ENCODE measurements at regions not wholly inside any gene's neighbourhood (a gene's known extent, or its start where the extent isn't known, plus 50 kb on each side); places are given as distances from the start of the nearest gene placed in this dataset.

DNA sequence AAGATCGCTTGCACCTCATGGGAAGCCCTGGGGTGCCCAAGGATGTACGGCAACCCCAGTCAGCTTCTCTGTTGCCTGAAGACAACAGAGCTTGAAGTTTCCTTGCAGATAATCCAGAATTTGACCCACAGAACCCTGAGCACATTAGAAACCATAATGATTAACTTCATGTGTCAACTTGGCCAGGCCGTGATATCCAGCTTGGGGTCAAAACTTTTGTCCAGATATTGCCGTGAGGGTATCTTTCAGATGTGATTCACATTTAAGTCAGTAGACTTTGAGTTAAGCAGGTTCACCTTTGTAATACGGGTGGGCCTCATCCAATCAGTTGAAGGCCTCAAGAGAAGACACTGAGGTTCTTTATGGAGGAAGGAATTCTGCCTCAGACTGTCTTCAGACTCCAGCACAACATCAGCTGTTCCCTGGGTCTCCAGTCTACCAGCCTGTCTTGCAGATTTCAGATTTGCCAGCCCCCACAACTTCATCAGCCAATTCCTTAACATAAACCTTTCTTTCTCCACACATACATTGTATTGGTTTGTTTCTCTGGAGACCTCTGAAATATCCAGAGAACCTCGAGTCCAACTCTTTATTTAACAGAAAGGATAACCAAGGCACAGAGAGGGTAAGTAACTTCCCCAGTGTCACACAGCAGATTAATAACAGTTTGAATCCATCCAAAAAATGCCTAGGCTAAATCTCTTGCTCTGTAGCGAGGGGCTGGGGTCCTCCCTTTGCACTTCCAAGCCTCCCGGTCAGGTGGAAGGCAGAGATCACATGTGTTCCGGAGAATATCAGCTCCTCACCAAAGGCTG is 171.1 kb downstream of the SALL1 start:
- intact Hi-C loops (cut with micrococcal nuclease): no loop called here

DNA sequence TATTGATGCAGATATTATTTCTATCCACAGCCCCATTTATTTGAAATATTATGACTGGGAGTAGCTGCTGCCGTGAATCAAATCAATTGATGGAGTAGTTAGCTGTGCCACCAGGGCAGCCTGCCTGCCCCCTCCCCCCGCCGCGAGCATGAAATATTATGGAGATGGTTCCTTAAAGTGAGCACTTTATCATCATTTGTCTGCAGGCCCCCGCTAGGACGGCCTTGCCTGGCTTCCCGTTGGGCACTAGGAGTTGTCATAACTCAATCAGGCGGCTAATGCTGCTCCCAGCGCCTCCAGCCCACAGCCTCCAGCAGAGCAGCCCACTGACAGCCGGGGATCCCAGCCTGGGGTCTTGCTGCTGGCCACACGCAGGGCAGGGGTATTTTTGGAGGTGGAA is 173.9 kb downstream of the SALL1 start:
- Histone ChIP-seq H3K4me1 (ENCODE audit: insufficient read depth, low read length) (no peaks in the 10 kb centered on the region), H3K9me2 (replicated peaks; ENCODE audit: low read length) (no peaks in the 10 kb centered on the region), H3K4me3 (ENCODE audit: low read length) (no peak overlapping the region), H3K27me3 (ENCODE audit: low read length) (peaks cover 2% of the 10 kb centered on the region; the same call in 1 of the 2 replicates), H3K9ac (ENCODE audit: low read length) (no peak overlapping the region), H3K27ac (ENCODE audit: low read length) (no peak overlapping the region), H3F3A (ENCODE audit: low read length, unreplicated experiment) (no peaks in the 10 kb centered on the region), H2AFZ (ENCODE audit: low read length) (no peak overlapping the region), H3K36me3 (ENCODE audit: low read depth, low read length) (no peaks in the 10 kb centered on the region), H3K79me2 (ENCODE audit: low read length) (no peaks in the 10 kb centered on the region), H3K4me2 (ENCODE audit: low read length) (no peak overlapping the region), H3K9me3 (ENCODE audit: low read length) (no peaks in the 10 kb centered on the region), H4K20me1 (ENCODE audit: low read length) (no peaks in the 10 kb centered on the region)
- CTCF ChIA-PET: no interaction called here
- POLR2A ChIA-PET (ENCODE audit: unreplicated experiment): no interaction called here
- no peak for TF ChIP-seq EZH2 (IDR thresholded peaks at IDR 0.05; ENCODE audit: low read length, unreplicated experiment)
- no peak for TF ChIP-seq EZH2phosphoT487 (IDR thresholded peaks at IDR 0.05; ENCODE audit: borderline replicate concordance, low read length)
- DNase-seq (no peak), ATAC-seq (no peak)
- intact Hi-C loops (cut with micrococcal nuclease): no loop called here
- no TSS peak for BruUV-seq (replicated peaks)

More for the DNA sequence above, 171.1 kb downstream of the SALL1 start:
- H3K9me2 ChIP-seq (replicated peaks; ENCODE audit: low read length): no peaks in the 10 kb centered on the region
- H3K27me3 ChIP-seq (ENCODE audit: low read length): peaks cover 2% of the 10 kb centered on the region; the same call in 1 of the 2 replicates
- H3K9ac ChIP-seq (ENCODE audit: low read length): no peak overlapping the region
- ChIA-PET POLR2A (ENCODE audit: unreplicated experiment) (no interaction called here), CTCF (no interaction called here)
- no peak for TF ChIP-seq EZH2phosphoT487 (IDR thresholded peaks at IDR 0.05; ENCODE audit: borderline replicate concordance, low read length)
- no peak for TF ChIP-seq EZH2 (IDR thresholded peaks at IDR 0.05; ENCODE audit: low read length, unreplicated experiment)
- TF ChIP-seq, protein P1, sequence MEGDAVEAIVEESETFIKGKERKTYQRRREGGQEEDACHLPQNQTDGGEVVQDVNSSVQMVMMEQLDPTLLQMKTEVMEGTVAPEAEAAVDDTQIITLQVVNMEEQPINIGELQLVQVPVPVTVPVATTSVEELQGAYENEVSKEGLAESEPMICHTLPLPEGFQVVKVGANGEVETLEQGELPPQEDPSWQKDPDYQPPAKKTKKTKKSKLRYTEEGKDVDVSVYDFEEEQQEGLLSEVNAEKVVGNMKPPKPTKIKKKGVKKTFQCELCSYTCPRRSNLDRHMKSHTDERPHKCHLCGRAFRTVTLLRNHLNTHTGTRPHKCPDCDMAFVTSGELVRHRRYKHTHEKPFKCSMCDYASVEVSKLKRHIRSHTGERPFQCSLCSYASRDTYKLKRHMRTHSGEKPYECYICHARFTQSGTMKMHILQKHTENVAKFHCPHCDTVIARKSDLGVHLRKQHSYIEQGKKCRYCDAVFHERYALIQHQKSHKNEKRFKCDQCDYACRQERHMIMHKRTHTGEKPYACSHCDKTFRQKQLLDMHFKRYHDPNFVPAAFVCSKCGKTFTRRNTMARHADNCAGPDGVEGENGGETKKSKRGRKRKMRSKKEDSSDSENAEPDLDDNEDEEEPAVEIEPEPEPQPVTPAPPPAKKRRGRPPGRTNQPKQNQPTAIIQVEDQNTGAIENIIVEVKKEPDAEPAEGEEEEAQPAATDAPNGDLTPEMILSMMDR (conservative IDR thresholded peaks at IDR 0.05; ENCODE audit: low read depth, low read length): no peak
- no peak overlapping the region for H3K4me3 ChIP-seq (ENCODE audit: low read length)
- H3K4me1 ChIP-seq (ENCODE audit: insufficient read depth, low read length): no peaks in the 10 kb centered on the region
- H3K4me2 ChIP-seq (ENCODE audit: low read length): no peak overlapping the region
- H2AFZ ChIP-seq (ENCODE audit: low read length): no peak overlapping the region
- DNase-seq (no peak), ATAC-seq (no peak)
- no peaks in the 10 kb centered on the region for H4K20me1 ChIP-seq (ENCODE audit: low read length)
- H3K27ac ChIP-seq (ENCODE audit: low read length): no peak overlapping the region
- H3K79me2 ChIP-seq (ENCODE audit: low read length): no peaks in the 10 kb centered on the region
- no peaks in the 10 kb centered on the region for H3K9me3 ChIP-seq (ENCODE audit: low read length)
- BruUV-seq (replicated peaks): no TSS peak
- no peaks in the 10 kb centered on the region for H3K36me3 ChIP-seq (ENCODE audit: low read depth, low read length)
- no peaks in the 10 kb centered on the region for H3F3A ChIP-seq (ENCODE audit: low read length, unreplicated experiment)

DNA sequence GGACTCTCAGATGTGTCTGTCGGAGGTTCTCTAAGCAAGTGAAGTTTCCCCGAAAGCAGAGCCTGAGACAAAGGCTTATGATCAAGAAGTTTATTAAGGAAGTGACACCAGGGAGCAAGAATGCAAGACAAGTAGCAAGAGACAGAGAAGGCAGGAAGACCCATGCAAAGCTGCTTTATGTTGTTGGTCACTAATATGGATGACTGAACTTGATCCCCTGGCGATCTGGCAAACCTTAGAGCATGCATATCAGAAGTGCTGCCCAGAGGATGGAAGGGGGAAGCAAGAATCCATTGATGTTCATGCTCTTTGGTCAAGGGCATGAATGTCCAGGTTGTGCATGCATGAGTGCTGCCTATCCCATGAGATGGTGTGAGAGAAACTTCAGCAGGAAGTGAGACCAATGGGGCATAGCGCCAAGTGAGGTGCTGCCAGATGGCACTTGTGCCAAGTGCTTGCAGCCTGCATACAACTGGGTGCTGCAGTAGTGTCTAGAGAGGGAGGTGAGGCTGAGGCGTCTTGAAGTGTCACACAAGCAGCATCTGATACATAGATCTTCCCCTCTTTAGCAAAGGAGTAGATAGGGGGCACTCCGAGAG is 176.5 kb downstream of the SALL1 start:
- ChIA-PET POLR2A (ENCODE audit: unreplicated experiment) (no interaction called here), CTCF (no interaction called here)

More for the DNA sequence above, 176.5 kb downstream of the SALL1 start:
- Histone ChIP-seq H3K9me3 (ENCODE audit: low read length) (no peaks in the 10 kb centered on the region), H4K20me1 (ENCODE audit: low read length) (no peaks in the 10 kb centered on the region), H3K9me2 (replicated peaks; ENCODE audit: low read length) (no peaks in the 10 kb centered on the region), H3K79me2 (ENCODE audit: low read length) (no peaks in the 10 kb centered on the region), H3K4me1 (ENCODE audit: insufficient read depth, low read length) (no peaks in the 10 kb centered on the region), H3K4me2 (ENCODE audit: low read length) (no peak overlapping the region), H3K9ac (ENCODE audit: low read length) (no peak overlapping the region), H3F3A (ENCODE audit: low read length, unreplicated experiment) (no peaks in the 10 kb centered on the region), H2AFZ (ENCODE audit: low read length) (no peak overlapping the region), H3K36me3 (ENCODE audit: low read depth, low read length) (no peaks in the 10 kb centered on the region), H3K4me3 (ENCODE audit: low read length) (no peak overlapping the region), H3K27ac (ENCODE audit: low read length) (no peak overlapping the region), H3K27me3 (ENCODE audit: low read length) (peaks cover 2% of the 10 kb centered on the region; the same call in 1 of the 2 replicates)
- no TSS peak for BruUV-seq (replicated peaks)
- ATAC-seq (no peak), DNase-seq (no peak)
- intact Hi-C loops (cut with micrococcal nuclease): no loop called here
- no peak for TF ChIP-seq EZH2 (IDR thresholded peaks at IDR 0.05; ENCODE audit: low read length, unreplicated experiment)
- TF ChIP-seq EZH2phosphoT487 (IDR thresholded peaks at IDR 0.05; ENCODE audit: borderline replicate concordance, low read length): no peak
- TF ChIP-seq, protein P1 (conservative IDR thresholded peaks at IDR 0.05; ENCODE audit: low read depth, low read length): no peak

All from PC-3 (cell line).